HG03565 (cell line): ENCODE measurements at regions not wholly inside any gene's neighbourhood (a gene's known extent, or its start where the extent isn't known, plus 50 kb on each side); places are given as distances from the start of the nearest gene placed in this dataset.

ENCODE experiments used
- ATAC-seq: cut with Tn5 transposase; IDR thresholded peaks from one replicate; pipeline ENCODE4 v1.9.1; 2021; ENCODE audit warnings: mild to moderate bottlenecking, moderate library complexity; ENCODE audit not compliant: unreplicated experiment

DNA sequence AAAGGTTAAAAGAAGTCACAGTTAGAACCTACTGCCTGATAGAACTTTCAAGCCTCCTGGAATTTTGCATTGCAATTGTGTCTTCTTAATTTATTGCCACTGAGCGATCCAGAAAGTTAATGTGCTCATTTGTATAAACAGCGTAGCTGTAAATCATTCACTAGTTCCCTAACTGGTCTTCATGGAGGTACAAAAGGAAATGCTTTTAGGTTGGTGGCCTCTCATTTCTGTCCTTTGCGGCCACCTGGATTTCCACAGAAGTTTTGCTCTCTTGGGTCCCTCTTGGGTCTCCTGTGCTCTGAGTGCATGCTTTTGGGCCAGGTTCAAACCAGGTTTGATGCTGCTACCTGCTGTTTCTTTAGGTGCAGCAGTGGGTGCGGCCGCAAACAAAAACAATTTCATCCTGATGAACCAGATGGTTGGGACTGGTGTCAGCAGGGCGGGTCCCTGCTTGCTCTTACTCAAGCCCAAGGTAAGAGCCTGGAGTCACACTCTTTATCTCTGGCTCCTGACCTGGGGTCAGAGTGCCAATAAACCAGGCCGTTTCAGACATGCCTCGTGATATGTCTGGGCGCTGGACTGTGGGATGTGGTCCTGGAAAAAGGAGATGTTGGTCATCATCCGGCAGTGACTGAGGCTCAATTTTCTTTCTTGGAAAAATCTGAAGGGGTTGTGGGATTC lies 270.1 kb downstream of the PTTG2 start:
- ATAC-seq: no peak

DNA sequence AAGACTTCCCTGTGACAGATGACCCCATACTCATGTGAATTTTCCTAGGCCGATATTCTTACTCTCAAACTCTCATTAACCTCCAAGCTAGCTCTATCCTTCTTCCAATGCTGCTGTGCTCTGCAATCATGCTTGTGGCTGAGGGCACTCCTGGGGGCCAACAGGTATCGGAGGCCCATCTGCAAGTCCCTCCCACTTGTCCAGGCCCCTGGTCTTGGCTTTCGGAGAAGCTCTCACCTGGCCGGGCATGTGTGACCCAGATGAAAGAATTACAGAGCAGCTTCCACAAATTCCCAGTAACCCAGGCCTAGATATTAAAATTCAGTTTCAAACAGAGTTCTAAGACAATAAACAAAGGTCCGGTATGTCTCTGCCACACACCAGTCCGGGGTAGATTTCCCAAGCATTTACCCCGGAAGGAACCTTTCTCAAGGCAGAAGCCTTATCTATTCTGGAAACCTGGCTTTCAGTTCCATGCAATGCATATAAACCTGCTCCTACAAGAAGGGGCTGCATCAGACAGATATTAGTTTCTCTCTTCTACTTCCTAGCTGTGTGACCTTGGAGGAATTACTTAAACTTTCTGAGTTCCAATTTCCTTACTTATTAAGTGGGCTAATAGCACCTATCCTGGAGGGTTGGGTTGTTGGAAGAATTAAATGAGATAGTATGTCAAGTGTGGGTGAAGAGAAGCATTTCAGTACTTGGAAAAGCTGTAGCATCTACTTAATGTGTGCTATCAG lies 270.8 kb downstream of the PTTG2 start:
- ATAC-seq: no peak

DNA sequence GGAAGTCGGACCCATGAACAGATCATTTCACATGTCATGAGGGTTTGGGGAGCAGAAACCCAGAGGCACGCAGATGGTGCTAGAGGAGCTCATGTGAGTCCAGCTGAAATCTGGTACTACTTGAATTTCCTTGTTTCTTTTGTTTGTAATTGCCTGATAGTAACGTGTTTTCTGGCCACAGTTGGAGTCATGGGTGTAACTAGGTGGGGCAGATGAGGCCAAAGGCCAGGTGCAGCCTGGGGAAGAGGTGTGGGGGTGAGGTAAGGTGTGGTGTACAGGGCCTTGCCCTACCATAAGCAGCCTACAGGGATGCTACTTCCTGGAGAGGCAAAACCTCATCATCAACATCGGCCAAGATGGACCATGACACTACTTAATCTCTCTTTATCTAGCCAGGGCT lies 271.4 kb downstream of the PTTG2 start:
- no peak for ATAC-seq

DNA sequence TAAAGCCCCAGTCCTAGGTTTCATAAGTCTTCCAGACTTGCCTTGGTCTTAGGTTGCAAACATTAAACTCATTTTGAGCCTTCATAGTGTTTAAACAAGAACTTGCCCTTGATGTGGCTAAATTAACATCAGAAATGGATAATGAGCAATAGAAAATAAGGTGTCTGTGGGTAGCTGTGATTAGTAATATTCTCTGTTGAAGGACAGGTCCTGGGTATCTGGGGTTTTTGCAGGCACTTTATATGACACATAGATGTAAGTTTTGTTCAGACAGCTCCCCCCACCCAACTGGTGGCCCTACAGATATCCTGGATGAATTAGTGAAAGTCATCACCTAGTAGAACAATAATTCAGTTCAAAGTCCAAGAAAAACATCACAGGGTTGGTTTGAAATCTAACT lies 272.5 kb downstream of the PTTG2 start:
- no peak for ATAC-seq

DNA sequence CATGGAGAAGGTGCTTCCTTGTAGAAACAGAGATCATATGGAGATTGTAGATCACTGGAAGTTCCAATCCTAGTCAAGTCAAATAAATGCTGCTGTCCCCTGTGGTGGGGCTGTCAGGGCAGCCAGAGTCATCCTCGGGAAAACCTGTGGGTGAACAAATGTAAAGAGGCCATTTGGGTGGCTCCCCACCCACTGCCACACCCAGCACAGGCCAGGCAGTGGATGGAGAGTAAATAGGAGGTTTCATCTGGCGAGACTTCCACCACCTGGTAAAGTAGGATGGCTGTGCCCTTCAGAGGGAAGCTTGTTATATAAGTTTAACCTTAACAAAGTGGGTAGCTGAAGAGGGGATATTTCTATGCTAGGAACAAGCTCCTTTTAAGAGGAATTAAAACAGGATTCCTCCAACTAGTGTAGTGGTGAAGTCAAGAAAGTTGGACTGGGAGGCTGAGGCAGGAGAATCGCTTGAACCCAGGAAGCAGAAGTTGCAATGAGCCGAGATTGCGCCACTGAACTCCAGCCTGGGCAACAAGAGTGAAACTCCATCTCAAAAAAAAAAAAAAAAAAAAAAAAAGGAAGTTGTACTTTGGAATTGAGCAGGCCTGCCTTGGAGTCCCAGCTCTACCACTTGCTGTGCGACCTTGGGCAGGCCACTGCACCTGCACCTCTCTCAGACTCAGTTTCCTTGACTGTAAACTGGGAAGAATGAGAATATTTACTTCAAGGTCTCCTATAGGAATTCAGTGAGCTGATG lies 273.7 kb downstream of the PTTG2 start:
- ATAC-seq: no peak

DNA sequence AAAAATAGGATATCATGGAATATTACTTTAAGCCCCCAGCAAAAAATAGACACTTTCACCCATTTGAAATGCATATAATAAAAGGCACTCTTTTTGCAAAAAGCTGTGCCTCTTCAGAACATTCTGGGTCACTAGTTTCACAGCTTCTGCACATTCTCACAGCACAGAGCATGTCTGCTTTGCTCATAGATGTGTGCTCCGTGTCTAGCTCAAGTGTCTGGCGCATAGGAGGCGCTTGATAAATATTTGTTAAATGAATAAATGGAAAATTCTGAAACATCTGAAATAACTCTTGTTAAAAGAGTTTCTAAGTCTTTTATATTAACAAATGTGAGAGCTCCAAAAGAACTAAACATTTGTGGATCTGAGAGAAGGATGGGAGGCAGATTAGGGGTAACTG lies 275.2 kb downstream of the PTTG2 start:
- ATAC-seq: no peak

DNA sequence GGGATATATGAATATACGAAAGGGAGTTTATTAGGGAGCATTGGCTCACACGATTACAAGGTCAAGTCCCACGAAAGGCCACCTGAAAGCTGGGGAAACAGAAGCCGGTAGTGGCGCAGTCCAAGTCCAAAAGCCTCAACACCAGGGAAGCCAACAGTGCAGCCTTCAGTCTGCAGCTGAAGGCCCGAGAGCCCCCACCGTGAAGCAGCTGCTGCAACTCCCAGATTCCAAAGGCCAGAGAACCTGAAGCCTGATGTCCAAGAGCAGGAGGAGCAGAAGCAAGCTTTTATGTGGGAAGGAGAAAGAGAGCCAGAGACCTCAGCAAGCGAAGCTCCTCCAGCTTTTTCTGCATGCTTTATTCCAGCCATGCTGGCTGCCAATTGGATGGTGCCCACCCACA lies 275.8 kb downstream of the PTTG2 start:
- ATAC-seq: no peak

DNA sequence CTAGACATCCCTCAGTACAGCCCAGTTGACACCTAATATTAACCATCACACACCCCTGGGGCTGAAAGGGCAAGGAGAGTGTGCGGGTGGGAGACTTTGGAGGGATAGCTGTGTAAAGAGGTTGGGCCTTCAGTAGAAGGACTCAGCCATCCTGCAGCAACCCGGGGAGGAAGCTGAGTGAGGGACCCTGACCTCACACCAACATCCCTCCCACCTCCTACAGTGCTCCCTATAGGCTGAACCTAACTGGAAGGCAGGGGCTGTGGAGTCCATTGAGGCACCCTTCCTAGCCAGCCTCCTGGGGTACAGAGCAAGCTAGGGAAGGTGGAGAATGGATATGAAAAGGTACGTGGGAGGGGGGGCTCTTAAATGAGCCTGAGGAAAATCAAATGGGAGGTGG lies 276.3 kb downstream of the PTTG2 start:
- ATAC-seq: no peak

DNA sequence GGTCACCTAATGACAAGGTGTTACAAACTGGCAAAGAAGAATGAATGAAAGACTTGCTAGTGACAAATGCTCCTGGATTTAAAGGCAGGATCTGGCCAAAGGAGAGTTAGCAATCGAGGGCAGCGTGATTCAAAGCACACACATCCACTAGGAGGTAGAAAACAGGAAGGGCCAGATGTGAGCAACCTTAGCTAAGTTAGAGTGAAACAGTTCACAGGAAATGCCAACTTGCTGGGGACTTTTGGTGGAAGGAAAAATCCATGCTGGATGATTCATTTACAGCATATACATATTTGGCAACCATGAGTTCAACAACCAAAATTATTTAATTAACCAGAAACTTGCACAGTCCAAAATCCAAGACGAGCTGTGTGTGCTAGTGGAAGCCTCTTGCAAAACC lies 276.9 kb downstream of the PTTG2 start:
- ATAC-seq: no peak

DNA sequence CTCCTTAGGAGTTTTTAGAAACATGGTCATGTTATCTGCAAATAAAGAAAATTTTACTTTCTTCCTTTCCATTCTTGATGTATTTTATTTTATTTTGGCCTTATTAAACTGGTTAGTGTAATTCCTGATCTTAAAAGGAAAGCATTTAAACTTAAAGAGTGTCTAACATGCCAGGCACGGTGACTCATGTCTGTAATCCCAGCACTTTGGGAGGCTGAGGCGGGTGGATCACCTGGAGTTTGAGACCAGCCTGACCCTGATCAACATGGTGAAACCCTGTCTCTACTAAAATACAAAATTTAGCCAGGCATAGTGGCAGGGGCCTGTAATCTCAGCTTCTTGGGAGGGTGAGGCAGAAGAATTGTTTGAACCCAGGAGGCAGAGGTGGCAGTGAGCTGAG lies 281.3 kb downstream of the PTTG2 start:
- ATAC-seq: no peak

DNA sequence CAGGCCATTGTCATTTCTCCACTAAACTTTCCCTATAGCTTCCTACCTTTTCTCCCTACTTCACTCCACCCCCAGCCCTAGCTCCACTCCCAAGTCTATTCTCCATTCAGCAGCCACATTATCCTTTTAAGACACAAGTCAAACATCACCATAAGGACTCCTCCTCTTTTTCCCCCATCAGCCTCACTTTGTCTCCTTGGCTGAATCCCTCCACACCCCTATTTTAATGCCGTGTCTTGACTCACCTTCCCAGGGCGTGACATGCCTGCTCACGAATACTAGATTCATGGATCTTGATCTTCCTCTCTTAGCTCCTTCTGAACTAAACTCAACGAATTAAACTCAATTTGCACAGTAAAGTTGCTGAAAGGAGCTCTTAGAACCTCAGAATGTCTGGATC lies 281.9 kb downstream of the PTTG2 start:
- no peak for ATAC-seq

DNA sequence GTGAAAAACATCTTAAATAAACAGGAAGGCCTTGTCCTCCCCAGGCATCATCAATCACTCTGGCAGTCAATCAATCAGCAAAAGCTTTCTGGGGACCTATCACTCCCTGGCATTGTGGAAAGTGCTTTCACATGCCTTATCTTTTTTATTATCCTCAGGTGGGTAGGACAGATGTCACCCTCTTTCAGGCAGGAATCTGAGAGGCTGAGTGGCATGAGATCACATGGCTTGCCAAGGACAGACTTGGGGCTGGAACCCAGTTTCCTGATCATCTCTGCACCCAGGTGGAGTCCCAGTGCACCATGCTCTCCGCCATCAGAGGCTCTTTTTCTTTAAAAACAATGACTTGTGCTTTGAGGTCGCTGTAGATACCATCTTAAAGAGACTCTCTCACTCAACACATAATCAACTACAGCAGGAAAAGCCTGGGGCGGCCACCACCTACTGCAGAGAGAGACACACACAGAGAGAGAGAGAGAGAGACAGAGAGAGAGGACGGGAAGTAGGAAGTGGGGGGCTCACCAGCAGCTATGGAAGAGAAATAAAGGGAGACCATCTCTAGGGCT lies 282.7 kb downstream of the PTTG2 start:
- ATAC-seq: no peak

DNA sequence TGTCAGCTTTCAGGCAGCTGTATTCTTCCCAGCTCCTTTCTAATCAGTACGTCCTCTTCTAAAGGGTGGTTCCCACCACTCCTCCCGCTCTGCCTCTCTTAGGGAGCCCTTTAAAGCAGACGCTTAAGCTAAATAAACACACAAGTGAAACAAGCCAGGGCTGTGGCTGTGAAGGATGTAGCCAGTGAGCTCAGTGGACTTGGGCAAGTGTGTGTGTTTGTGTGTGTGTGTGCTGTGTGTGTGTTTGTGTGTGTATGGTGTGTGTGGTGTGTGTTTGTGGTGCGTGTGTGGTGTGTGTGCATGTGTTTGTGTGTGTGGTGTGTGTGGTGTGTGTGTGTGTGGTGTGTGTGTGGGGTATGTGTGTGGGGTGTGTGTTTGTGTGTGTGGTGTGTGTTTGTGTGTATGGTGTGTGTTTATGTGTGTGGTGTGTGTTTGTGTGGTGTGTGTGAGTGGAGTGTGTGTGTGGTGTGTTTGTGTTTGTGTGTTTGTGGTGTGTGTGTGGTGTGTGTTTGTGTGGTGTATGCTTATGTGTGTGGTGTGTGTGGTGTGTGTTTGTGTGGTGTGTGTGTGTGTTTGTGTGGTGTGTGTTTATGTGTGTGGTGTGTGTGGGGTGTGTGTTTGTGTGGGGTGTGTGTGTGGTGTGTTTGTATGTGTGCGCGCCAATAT lies 283.3 kb downstream of the PTTG2 start:
- ATAC-seq: no peak

DNA sequence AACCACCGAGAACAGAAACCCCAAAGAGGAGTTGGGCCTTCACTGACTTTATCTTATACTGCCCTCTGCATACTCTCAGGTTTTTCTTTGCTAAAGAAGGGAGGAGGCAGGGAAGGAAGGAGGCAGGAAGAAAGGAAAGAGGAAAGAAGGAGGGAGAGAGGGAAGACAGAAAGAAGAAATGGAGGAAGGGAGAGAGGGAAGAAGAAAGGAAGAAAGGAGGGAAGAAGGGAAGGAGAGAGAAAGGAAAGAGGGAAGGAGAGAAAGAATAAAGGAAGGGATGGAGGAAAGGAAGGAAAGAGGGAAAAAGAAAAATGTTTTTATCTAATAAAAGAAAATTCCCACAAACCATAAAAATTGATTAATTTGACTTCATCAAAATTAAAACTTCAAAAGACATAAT lies 294.6 kb downstream of the PTTG2 start:
- ATAC-seq: no peak

DNA sequence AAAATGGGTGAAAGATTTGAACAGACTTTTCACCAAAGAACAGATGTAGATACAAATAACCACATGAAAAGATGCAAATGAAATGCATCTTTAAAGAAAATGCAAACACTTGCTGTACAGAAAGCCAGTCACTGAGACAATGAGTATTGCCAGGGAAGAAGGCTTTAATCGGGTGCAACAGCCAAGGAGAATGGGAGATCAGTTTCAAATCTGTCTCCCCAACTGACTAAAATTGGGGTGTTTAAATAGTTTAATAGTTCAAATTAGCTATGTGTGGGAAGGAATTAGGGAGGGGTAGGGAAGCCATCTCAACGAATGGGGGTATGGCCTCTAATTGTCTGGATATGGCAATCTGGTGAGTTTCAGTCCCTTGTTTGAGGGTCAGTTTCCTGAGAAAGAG lies 295.4 kb downstream of the PTTG2 start:
- ATAC-seq: no peak

DNA sequence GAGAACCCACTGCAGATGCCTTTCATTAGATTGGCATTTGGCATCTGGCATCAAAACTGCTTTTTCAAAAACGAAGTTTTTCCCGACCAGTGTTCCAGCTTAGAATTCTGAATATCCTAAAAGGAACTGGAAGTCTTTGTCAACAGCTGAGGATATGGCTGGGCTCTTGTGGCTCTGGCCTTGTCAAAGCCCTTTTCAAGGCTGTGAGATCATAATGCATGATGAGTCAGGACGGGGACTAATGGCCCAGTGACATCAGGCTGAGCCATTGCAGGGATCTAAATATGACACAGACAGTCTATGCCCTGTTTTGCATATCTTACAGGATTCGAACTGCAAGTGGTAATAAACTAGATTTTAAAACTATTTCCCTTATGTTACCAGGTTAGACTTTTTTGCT lies 306.4 kb downstream of the PTTG2 start:
- ATAC-seq: no peak

DNA sequence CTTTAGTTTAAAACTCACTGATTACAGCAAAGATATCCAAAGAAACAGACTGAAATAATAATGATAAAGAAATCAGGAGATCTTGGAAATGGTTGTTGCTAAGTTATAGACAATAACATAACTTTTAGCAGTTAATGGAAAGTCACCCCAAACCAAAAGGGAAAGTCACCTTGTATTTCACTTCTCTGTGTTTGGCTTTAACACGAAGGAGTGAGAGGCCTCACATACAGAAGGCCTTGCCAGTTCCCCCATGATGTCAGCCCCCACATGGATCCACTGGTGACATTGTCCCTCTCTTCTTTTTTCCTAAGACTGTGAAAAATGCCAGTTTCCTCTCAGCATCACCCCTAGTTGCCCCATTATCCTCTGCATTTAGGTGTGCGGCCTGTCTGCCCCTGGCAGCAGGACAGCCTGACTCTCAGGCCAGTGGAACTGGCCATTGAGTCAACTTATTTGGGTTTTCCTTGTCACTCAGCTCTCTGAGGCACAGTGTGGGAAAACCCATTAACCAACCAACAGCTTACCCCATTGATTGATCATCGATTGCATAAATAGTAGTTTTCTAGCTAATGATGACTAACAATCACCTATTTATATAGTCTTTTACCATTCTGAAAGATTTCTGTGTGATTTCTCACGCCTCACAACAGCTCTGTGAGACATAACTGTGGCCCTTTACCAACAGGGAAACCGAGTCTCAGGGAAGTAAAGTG lies 308.1 kb downstream of the PTTG2 start:
- no peak for ATAC-seq

DNA sequence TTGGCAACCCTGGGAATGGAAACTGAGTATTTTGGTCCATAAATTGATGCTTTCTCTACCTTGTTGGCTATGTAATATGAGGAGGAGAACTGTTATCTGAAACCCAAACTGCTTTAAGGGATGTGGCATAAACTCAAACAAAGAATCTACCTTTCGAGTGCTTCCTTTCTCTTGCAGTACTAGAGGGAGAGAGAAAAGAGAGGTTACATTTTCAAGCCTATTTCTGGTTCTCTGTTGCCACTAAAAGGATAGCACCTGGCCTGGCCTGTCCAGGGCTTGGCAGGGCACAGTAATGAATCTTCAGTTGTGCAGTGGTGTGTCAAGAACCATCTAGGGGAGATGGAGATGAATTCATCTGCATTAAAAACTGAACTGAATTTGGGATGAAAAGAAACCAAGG lies 308.6 kb downstream of the PTTG2 start:
- no peak for ATAC-seq

DNA sequence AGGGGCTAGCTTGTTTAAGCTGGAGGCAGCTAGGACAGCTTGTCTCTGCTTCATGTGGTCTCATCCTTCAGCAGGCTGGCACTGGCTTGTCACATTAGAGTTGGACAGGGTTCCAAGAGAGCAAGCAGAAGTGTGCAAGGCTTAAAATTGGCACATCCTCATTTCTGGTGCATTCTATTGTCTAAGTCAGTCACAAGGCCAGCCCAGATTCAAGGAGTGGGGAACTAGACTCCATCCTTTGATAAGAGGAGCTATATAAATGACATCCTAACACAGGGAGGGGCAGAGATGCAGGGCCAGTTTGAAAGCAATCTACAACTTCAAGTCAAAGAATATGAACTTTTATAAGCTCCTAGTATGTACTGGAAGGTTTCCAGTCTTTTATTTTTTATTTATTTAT lies 313.2 kb downstream of the PTTG2 start:
- ATAC-seq: no peak

DNA sequence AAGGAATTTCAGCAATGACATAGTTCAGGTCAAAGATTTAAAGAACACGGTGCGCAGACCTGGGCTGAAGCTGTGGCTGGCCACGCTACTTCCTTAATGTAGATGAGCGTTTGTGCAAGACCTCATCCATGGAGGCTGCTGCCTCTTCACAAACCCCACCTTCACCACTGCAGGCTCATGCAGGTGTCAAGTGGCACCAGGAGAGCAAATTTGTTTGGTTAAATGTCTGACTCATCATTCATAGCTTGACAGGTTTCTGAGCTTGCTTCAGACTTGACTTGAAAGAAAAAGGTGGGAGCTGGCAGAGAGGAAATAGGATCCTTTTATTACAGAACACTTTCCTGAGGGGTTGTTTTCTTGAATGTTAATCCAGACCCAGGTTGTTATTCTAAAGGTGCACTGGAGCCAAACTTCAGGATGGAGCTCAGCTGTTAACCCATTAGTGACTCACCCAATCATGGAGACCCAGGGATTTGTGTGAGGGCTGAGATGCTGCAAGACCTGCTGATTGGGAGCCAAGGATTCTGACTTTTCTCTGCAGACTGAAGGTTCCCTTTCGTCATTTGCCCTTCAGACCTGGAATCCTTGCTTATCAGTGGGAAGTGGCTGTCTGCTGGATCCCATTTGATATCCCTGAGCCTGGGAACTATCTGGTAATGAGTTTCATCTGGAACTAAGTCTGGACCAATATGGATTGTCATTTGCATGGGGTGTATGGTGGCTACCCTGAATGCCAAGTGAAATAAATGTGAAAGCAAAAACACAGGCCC lies 315.3 kb downstream of the PTTG2 start:
- ATAC-seq: no peak
